B cell (primary cell): ENCODE measurements at regions not wholly inside any gene's neighbourhood (a gene's known extent, or its start where the extent isn't known, plus 50 kb on each side); places are given as distances from the start of the nearest gene placed in this dataset.

Source experiments
- CTCF ChIP-seq: fragments of 200-600 bp; IDR thresholded peaks from one replicate; pipeline ENCODE4 v1.8.0; 2022; ENCODE audit warnings: antibody characterized with exemption, mild to moderate bottlenecking
- EZH2 ChIP-seq: IDR thresholded peaks from 2 replicates; pipeline ENCODE4 v1.6.1; 2012; ENCODE audit warnings: borderline replicate concordance, low read depth, mild to moderate bottlenecking, moderate library complexity, low read length; ENCODE audit not compliant: insufficient read depth, poor library complexity, severe bottlenecking

GRCh38 chr7:96826089-96826488 is 116.4 kb upstream of the SEM1 start:
- TF ChIP-seq CTCF = no peak
- TF ChIP-seq EZH2 = no peak
